Kasumi-1 (cell line): ENCODE measurements at regions not wholly inside any gene's neighbourhood (a gene's known extent, or its start where the extent isn't known, plus 50 kb on each side); places are given as distances from the start of the nearest gene placed in this dataset.
A peak's percentile ranks its signal among the peaks of the same experiment; 100 is the strongest.

Source experiments
- DNase-seq, 2 experiments: peaks; one replicate each; lab custom pipeline; 2025; lab: John Stamatoyannopoulos, UW

- no peak for DNase-seq
These were observed 264.9 kb upstream of the TPM1 start for GRCh38 chr15:62777671-62778070.

- no peak for DNase-seq
These were observed 263.3 kb upstream of the TPM1 start for GRCh38 chr15:62779036-62779770.

GRCh38 chr15:62779899-62780298 lies 262.6 kb upstream of the TPM1 start:
- no peak for DNase-seq

GRCh38 chr15:62781081-62781497 lies 261.5 kb upstream of the TPM1 start:
- DNase-seq, result no peak

- DNase-seq, result peak; percentile 10 to 20
These were observed 260.3 kb upstream of the TPM1 start for GRCh38 chr15:62782071-62782841.

GRCh38 chr15:62782896-62783295 lies 259.7 kb upstream of the TPM1 start:
- no peak for DNase-seq

GRCh38 chr15:62783303-62783957 lies 259.1 kb upstream of the TPM1 start:
- no peak for DNase-seq

GRCh38 chr15:62785881-62786828 lies 256.4 kb upstream of the TPM1 start:
- DNase-seq, result no peak

GRCh38 chr15:62787401-62787800 lies 255.1 kb upstream of the TPM1 start:
- DNase-seq, result no peak

- DNase-seq, result no peak
These were observed 254.3 kb upstream of the TPM1 start for GRCh38 chr15:62788224-62788623.

- no peak for DNase-seq
These were observed 252.0 kb upstream of the TPM1 start for GRCh38 chr15:62790546-62790945.

- DNase-seq, result no peak
These were observed 250.9 kb upstream of the TPM1 start for GRCh38 chr15:62791694-62792093.

- DNase-seq, result no peak
These were observed 249.4 kb upstream of the TPM1 start for GRCh38 chr15:62792986-62793751.

- DNase-seq, result no peak
These were observed 248.8 kb upstream of the TPM1 start for GRCh38 chr15:62793752-62794144.

- no peak for DNase-seq
These were observed 247.4 kb upstream of the TPM1 start for GRCh38 chr15:62795171-62795570.

- DNase-seq, result no peak
These were observed 246.5 kb upstream of the TPM1 start for GRCh38 chr15:62795700-62796695.

- no peak for DNase-seq
These were observed 245.4 kb upstream of the TPM1 start for GRCh38 chr15:62797171-62797570.

- DNase-seq, result no peak
These were observed 244.0 kb upstream of the TPM1 start for GRCh38 chr15:62798536-62798935.

- DNase-seq, result no peak
These were observed 243.5 kb upstream of the TPM1 start for GRCh38 chr15:62799037-62799436.

GRCh38 chr15:62799919-62800318 lies 242.6 kb upstream of the TPM1 start:
- DNase-seq, result no peak
